ENCODE measurements at regions not wholly inside any gene's neighbourhood (a gene's known extent, or its start where the extent isn't known, plus 50 kb on each side); places are given as distances from the start of the nearest gene placed in this dataset.

GRCh38 chrX:39716401-39716800 lies 381.4 kb downstream of the BCOR start:
- TF ChIP-seq EZH2 (IDR thresholded peaks at IDR 0.05; ENCODE audit: insufficient read depth, poor library complexity, severe bottlenecking) (no peak), EZH2phosphoT487 (IDR thresholded peaks at IDR 0.05; ENCODE audit: insufficient read depth, low read depth) (no peak)
